B cell (primary cell): ENCODE measurements at regions not wholly inside any gene's neighbourhood (a gene's known extent, or its start where the extent isn't known, plus 50 kb on each side); places are given as distances from the start of the nearest gene placed in this dataset.

ENCODE experiments used
- ATAC-seq: fragments of 200-7000 bp; cut with Tn5 transposase; one replicate; pipeline ENCODE4 v1.10.0; 2021; ENCODE audit warnings: low read depth, mild to moderate bottlenecking, moderate number of reproducible peaks, moderate library complexity
- CTCF ChIA-PET: fragments of 350-600 bp; sonication (Branson Sonifier 250); formaldehyde crosslinking; loops from one replicate; lab custom pipeline; 2021; ENCODE audit warnings: antibody characterized with exemption, inconsistent platforms; lab: Charles Lee
- POLR2A ChIA-PET: fragments of 350-600 bp; sonication (Branson Sonifier 250); formaldehyde crosslinking; loops from one replicate; lab custom pipeline; 2021; ENCODE audit warnings: antibody characterized with exemption; lab: Charles Lee
- DNase-seq: peaks from one replicate; pipeline ENCODE4 v3.0.0; 2013
- H2AFZ ChIP-seq: 2 replicates; pipeline ENCODE4 v1.6.1; 2012; ENCODE audit warnings: mild to moderate bottlenecking, low read depth, low read length; ENCODE audit not compliant: insufficient read depth, poor library complexity, severe bottlenecking
- H3K27ac ChIP-seq, 2 donors: 1 replicate in 1 of 2; 2 replicates in 1 of 2; pipeline ENCODE4 v1.5.1; 2012 to 2013; ENCODE audit warnings: low read length in 2 of 2, mild to moderate bottlenecking in 2 of 2, moderate library complexity in 1 of 2
- H3K27me3 ChIP-seq, 4 experiments: fragments of 200-600 bp in 1 of 4; sonication (generic) in 1 of 4; replicated peaks in 1 of 4; 1 replicate in 2 of 4; 2 replicates in 2 of 4; pipeline versions ENCODE4 v1.6.1 to v1.7.0; 2013 to 2016; ENCODE audit warnings: low read length in 3 of 4, mild to moderate bottlenecking in 2 of 4, mixed read lengths in 1 of 4, moderate library complexity in 1 of 4; ENCODE audit not compliant: insufficient read depth in 4 of 4, control insufficient read depth in 3 of 4; ENCODE audit errors: control extremely low read depth in 1 of 4
- H3K36me3 ChIP-seq, 2 experiments: replicated peaks in 1 of 2; 1 replicate in 1 of 2; 2 replicates in 1 of 2; pipeline versions ENCODE4 v1.6.1 to v1.7.1; 2013; ENCODE audit warnings: low read length in 1 of 2; ENCODE audit not compliant: insufficient read depth in 2 of 2, control insufficient read depth in 1 of 2; ENCODE audit errors: control extremely low read depth in 1 of 2, extremely low read depth in 1 of 2
- H3K4me1 ChIP-seq, 2 donors: fragments of 200-600 bp in 1 of 2; sonication (generic) in 1 of 2; 1 replicate in 1 of 2; 2 replicates in 1 of 2; pipeline versions ENCODE4 v1.5.1 to v1.6.1; 2013 to 2017; ENCODE audit warnings: low read length in 2 of 2; ENCODE audit not compliant: control insufficient read depth in 2 of 2, insufficient read depth in 2 of 2
- H3K4me2 ChIP-seq: replicated peaks from 2 replicates; pipeline ENCODE3; 2012; ENCODE audit warnings: mild to moderate bottlenecking, low read depth, low read length; ENCODE audit not compliant: poor library complexity, severe bottlenecking
- H3K4me3 ChIP-seq, 5 experiments: fragments of 200-600 bp in 1 of 5; sonication (generic) in 1 of 5; 1 replicate in 3 of 5; 2 replicates in 2 of 5; pipeline versions ENCODE4 v1.5.1 to v1.7.0; 2011 to 2016; ENCODE audit warnings: low read length in 4 of 5, mild to moderate bottlenecking in 4 of 5, low read depth in 2 of 5, control low read depth in 1 of 5, moderate library complexity in 1 of 5; ENCODE audit not compliant: insufficient read depth in 1 of 5; ENCODE audit errors: control extremely low read depth in 1 of 5, extremely low read depth in 1 of 5
- H3K79me2 ChIP-seq: fragments of 200-600 bp; sonication (generic); one replicate; pipeline ENCODE4 v1.6.0; 2016; ENCODE audit warnings: low read length; ENCODE audit not compliant: control insufficient read depth, insufficient read depth
- H3K9ac ChIP-seq: fragments of 200-600 bp; sonication (generic); 2 replicates; pipeline ENCODE4 v1.6.1; 2017; ENCODE audit warnings: mild to moderate bottlenecking, low read length, moderate library complexity
- H3K9me3 ChIP-seq, 3 donors: one replicate each; pipeline versions ENCODE4 v1.6.1 to v1.7.1; 2013; ENCODE audit warnings: low read length in 2 of 3; ENCODE audit not compliant: control insufficient read depth in 2 of 3, insufficient read depth in 1 of 3; ENCODE audit errors: control extremely low read depth in 1 of 3
- H4K20me1 ChIP-seq: 2 replicates; pipeline ENCODE4 v1.6.0; 2012; ENCODE audit warnings: mild to moderate bottlenecking, low read length; ENCODE audit not compliant: insufficient read depth, control insufficient read depth, poor library complexity, severe bottlenecking
- H3K27ac Mint-ChIP-seq: one replicate; pipeline ENCODE4 v1.8.0; 2021; ENCODE audit warnings: mixed read lengths
- H3K27me3 Mint-ChIP-seq: one replicate; pipeline ENCODE4 v1.8.0; 2021; ENCODE audit warnings: mixed read lengths
- H3K4me1 Mint-ChIP-seq: one replicate; pipeline ENCODE4 v1.8.0; 2021; ENCODE audit warnings: mixed read lengths
- H3K4me3 Mint-ChIP-seq: one replicate; pipeline ENCODE4 v1.8.0; 2021; ENCODE audit warnings: mixed read lengths
- H3K9me3 Mint-ChIP-seq: one replicate; pipeline ENCODE4 v1.8.0; 2022; ENCODE audit warnings: mixed read lengths; ENCODE audit not compliant: insufficient read depth
- EZH2 ChIP-seq: IDR thresholded peaks from 2 replicates; pipeline ENCODE4 v1.6.1; 2012; ENCODE audit warnings: borderline replicate concordance, low read depth, mild to moderate bottlenecking, moderate library complexity, low read length; ENCODE audit not compliant: insufficient read depth, poor library complexity, severe bottlenecking
- WGBS: methylation state at CpG from one replicate; pipeline ENCODE4 v1.1.5; 2013; ENCODE audit warnings: missing lambda C conversion rate; ENCODE audit not compliant: insufficient coverage; 5-methylcytosine and 5-hydroxymethylcytosine counted together
- intact Hi-C: fragments of 100-400 bp; cut with micrococcal nuclease; formaldehyde crosslinking; loops from one replicate; pipeline ENCODE4 v1.10.0; 2022
- TF ChIP-seq, protein P1 (sequence below): fragments of 200-600 bp; IDR thresholded peaks from one replicate; pipeline ENCODE4 v1.8.0; 2022; ENCODE audit warnings: antibody characterized with exemption, mild to moderate bottlenecking

DNA sequence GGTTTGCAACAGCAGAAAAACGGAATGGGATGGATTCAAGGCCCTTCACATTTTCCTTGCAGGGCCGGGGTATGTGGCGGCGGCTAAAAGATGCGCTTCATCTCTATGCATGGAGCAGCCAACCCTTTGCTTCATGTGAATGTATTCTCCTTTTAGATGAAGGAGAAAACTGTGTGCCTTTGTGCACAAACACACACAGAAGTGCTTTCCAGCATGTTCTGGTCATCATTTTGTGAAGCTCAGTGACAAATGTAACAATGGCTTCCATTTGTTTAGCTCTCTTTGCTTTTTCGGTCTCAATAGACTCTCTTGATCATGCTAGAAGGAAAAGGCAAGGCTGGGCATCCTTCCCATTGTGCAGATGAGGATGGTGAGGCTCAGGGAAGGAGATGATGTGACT, 161.7 kb upstream of the MKI67 start:
- H3K4me1 Mint-ChIP-seq: no peaks in the 10 kb centered on the region
- DNase-seq (no peak), ATAC-seq (no peak)
- no peak overlapping the region for H3K9ac ChIP-seq
- no peak overlapping the region for H3K4me3 Mint-ChIP-seq
- H3K79me2 ChIP-seq: no peaks in the 10 kb centered on the region
- H3K9me3 ChIP-seq: peaks cover 0 to 18% (median 0%) of the 10 kb centered on the region in 3 donors
- H3K36me3 ChIP-seq: no peaks in the 10 kb centered on the region
- peaks cover 7% of the 10 kb centered on the region for H3K9me3 Mint-ChIP-seq
- intact Hi-C loops: no loop called here
- no peak overlapping the region for H2AFZ ChIP-seq
- no peak overlapping the region for H3K4me2 ChIP-seq
- no peak overlapping the region for H3K4me3 ChIP-seq
- no peaks in the 10 kb centered on the region for H4K20me1 ChIP-seq
- POLR2A ChIA-PET: no interaction called here
- no peaks in the 10 kb centered on the region for H3K4me1 ChIP-seq
- TF ChIP-seq EZH2: no peak
- no peak overlapping the region for H3K27ac Mint-ChIP-seq
- H3K27me3 Mint-ChIP-seq: peaks cover 54% of the 10 kb centered on the region
- CTCF ChIA-PET: no interaction called here
- no peak overlapping the region for H3K27ac ChIP-seq
- WGBS: 81% methylated on average over 6 of the region's 6 CpGs
- H3K27me3 ChIP-seq: peaks cover 0 to 16% (median 0%) of the 10 kb centered on the region in 4 experiments

DNA sequence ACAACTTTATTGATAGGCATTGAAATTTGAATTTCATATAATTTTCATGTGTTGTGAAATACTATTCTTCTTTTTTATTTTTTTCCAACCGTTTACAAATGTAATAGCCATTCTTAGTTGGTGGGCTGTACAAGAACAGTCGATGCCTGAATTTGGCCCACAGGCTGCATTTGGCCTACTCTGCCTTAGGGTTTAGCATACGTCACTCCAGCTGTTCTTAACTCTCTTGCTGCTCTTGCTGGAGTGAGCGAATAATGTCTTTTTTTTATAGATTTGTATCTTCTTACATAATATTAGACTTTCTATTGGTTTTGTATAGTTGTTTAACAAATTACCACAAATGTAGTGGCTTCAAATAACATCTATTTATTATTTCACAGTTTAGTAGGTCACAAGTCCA, 163.4 kb upstream of the MKI67 start:
- Histone ChIP-seq H3K27me3 (peaks cover 0 to 13% (median 0%) of the 10 kb centered on the region in 4 experiments), H3K36me3 (no peaks in the 10 kb centered on the region), H3K9me3 (peaks cover 0 to 21% (median 0%) of the 10 kb centered on the region in 3 donors), H3K27ac (no peak overlapping the region), H3K4me3 (no peak overlapping the region), H3K4me2 (no peak overlapping the region), H2AFZ (no peak overlapping the region), H3K4me1 (no peaks in the 10 kb centered on the region), H3K9ac (no peak overlapping the region), H3K79me2 (no peaks in the 10 kb centered on the region), H4K20me1 (no peaks in the 10 kb centered on the region)
- ChIA-PET POLR2A (no interaction called here), CTCF (no interaction called here)
- ATAC-seq (no peak), DNase-seq (no peak)
- H3K27me3 Mint-ChIP-seq: peaks cover 45% of the 10 kb centered on the region
- peaks cover 7% of the 10 kb centered on the region for H3K9me3 Mint-ChIP-seq
- no peaks in the 10 kb centered on the region for H3K4me1 Mint-ChIP-seq
- 100% methylated on average over 2 of the region's 4 CpGs for WGBS
- no peak overlapping the region for H3K4me3 Mint-ChIP-seq
- TF ChIP-seq, protein P1, sequence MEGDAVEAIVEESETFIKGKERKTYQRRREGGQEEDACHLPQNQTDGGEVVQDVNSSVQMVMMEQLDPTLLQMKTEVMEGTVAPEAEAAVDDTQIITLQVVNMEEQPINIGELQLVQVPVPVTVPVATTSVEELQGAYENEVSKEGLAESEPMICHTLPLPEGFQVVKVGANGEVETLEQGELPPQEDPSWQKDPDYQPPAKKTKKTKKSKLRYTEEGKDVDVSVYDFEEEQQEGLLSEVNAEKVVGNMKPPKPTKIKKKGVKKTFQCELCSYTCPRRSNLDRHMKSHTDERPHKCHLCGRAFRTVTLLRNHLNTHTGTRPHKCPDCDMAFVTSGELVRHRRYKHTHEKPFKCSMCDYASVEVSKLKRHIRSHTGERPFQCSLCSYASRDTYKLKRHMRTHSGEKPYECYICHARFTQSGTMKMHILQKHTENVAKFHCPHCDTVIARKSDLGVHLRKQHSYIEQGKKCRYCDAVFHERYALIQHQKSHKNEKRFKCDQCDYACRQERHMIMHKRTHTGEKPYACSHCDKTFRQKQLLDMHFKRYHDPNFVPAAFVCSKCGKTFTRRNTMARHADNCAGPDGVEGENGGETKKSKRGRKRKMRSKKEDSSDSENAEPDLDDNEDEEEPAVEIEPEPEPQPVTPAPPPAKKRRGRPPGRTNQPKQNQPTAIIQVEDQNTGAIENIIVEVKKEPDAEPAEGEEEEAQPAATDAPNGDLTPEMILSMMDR: no peak
- no peak for TF ChIP-seq EZH2
- H3K27ac Mint-ChIP-seq: no peak overlapping the region
- intact Hi-C loops: no loop called here
